GM19372 (cell line): ENCODE measurements at regions not wholly inside any gene's neighbourhood (a gene's known extent, or its start where the extent isn't known, plus 50 kb on each side); places are given as distances from the start of the nearest gene placed in this dataset.

Source experiments
- ATAC-seq: cut with Tn5 transposase; IDR thresholded peaks from one replicate; pipeline ENCODE4 v1.9.1; 2021; ENCODE audit warnings: mild to moderate bottlenecking, low read depth, moderate library complexity; ENCODE audit not compliant: unreplicated experiment

DNA sequence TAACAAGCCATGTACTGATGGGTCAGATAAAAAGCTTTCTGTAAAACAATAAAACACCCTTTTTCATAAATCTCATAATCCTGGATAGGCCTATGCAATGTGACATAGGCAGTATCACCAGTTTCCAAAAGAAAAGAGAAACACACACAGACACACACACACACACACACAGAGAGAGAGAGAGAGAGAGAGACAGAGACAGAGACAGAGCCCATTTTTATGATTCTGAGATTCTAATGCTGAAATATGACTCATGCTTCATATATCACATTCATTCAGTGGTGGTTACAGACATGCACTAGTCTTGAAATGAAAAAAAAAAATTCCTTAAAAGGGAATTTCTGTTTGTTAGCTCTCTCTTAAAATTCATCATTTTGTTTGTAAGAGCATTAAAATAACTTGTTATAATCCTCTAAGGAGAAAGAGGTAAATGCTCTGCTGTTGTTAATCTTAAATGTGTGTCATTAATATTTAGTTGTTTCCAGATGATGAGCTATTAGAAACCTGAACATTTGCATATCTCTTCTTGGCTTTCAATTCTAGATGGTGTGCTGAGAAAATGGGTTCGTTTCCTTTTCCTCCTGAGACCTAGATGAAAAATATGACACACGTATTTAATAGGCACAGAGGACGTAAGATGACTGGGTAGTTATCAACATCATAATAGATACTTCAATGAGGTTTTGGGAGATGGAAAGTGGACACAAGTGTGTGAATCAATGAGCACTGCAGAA, 1598.7 kb upstream of the ACVR2A start:
- no peak for ATAC-seq

DNA sequence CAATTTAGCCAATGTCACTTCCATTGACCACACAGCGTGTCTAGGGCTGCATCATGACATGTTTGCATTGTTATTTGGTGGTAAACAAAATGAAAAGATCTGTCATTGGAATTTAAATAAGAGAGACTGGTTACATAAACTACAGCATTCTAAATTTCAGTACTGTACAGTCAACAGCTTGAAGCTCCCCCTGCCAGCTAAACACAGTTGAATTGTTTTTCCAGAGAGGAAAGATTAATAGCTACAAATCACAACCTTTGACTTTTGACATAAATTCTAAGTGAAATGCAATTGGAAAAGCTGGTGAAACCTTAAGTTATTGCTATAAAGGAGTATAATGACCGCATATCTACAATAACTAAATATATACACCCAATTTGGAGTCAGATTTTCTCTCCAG, 1600.0 kb upstream of the ACVR2A start:
- no peak for ATAC-seq

DNA sequence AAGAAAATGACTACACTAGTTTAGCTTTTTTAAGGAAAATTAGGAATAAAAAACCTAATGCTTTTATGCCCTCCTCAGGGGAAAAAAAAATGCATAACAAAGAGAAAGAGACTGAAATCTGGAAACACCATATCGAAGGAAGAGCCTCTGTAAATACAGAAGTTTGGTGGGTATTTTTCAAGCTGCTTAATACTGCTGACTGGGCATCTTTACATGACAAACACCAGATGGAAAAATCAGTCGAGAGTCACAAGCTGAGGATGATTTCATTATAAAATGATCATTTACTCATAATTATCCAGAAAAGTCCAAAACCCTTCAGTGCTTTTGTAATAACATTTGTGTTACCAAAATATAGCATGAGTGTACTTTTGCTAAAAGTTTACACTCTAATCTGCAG, 1600.7 kb upstream of the ACVR2A start:
- no peak for ATAC-seq

DNA sequence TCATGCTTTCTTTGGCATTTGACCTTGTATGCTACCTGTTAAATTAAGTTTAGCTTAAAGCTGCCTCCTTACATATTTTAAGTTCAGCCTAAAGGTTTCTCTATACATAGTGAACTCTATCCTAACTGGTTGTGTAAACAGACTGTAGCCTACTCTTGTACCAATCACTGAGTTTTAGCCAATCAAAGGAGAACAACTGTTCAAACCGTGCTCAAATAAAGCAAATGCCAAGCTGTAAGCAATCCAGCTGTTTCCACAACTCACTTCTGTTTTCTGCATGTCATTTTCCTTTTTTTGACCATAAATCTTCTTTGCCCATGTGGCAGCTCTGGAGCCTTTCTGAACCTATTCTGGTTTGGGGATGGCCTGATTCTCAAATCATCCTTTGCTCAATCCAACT, 1603.8 kb upstream of the ACVR2A start:
- ATAC-seq = no peak

DNA sequence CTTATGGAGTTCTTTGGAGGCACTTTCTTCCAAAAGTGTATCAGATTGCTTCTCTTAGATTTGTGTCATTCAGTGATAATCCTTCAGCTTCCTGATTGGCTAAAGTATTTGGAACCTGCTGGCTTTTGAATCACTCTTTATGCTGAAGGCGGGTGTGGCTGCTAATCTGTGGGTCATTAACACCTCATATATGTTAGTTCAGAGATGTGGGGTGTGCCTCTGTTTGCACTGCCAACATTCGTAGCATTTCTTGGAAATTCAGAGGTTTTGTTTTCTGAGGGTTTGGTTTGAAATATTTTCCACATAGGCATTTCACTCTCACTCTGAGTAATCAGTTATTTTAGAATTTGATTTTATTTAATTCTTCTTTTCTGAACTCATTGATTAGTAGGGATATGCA, 1604.4 kb upstream of the ACVR2A start:
- ATAC-seq = no peak

DNA sequence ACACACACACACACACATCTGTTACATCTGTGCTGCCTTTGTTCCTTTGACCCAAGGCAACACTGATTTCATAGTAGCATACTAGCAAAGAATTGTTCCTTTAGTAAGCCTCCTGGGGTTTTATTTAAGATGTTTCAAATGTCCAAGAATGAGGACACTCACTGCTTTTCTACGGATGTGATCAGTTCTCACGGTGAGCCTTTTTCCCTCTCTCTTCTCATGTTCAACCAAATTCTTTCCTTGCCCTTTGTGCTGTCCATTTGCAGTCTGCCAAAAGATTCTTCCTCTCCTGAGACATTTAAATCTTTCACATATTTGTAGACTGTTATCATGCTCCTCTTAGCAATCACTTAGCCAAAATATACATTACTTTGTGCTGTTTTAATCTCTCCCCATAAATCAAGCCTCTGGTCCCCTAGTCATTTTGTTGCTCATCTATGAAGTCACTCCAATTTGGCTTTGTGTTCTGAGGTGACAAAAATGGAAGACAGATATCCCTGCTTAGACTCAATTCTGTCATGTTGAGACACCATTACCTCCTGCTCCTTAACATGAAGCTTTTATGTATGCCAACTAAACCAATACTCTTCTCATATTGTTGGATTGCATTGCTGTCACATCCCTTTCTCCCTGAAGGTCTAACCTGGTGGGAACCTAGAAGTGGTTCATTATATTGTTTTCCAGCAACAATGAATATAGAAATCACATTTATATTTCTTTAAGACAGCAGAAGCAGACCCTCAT, 1605.3 kb upstream of the ACVR2A start:
- no peak for ATAC-seq

DNA sequence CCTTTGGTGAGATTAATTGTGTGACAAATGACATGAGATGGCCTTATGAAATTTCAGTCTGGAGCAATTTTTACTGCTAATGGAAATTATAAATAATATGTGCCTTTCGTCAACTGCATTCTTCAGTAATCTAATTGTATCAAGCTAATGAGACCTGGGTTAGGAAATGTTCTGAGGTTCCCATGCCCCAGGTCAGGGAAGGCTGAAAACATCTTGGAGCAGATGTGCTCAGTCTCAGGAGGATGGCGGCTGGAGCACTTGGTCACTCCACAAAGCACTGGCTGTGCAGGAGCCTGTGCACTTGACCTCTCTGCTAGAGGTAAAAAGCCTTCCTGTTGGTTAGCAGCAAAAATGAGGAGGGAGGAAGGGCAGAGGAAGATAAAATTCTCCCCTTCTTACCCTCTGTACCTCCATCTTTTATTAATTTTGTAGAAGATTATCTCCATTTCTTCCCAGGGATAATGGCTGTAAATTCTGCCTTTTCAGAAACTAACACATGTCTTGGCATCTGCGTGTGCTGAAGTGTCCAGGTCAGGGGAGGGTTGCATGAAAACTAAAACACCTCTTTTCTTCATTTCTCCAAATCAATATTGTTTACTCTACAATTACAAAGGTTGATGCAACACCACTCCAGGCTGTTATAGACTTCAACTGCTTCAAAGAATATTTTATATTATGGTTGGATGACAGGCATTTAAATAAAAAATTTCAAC, 1606.4 kb upstream of the ACVR2A start:
- ATAC-seq = no peak

DNA sequence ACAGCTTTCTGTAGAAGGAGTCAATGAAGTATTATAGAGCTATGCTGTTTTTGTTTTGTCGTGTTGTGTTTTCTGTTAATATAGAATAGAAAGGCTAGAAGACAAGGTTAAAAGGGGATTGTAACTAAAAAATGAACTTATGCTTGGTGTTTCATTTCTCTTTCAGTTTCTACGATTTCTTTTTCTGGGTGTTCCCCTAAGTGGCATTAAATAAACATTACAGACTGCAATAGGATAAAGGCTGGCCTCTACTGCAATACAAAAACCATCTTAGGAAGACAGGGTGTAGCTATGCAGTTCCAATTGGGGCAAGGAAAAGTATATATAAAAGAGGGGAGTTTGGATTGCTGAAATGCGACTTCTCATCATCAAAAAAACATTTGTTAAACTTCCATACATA, 1609.7 kb upstream of the ACVR2A start:
- no peak for ATAC-seq

DNA sequence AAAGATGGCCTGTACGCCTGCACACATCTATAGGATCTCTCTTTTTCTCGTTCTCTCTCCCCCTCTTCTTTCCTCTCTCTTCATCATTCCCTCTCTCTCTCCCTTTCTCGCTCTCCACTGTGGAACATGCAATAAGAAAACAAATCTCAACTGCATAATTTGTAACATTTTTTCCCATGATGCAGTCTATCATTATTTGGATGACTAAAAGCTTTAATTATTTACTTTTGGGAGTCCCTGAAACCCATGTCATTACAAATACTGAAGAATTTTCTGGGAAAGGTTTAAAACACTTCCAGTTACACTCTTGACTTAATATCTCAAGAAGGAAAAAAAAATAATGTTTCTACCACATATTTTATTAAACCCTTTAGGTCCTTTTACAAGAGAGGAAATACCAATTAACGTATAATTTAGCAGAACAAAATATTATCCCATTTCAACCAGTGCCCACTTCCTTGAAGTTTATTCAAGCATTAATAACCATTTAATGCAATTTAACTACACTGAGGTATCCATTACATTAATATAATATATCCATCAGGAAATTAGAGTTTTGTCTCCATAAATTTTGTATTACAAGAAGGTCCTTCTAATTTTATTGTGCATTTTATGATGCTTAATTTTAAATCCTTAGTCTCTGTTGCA, 1615.2 kb upstream of the ACVR2A start:
- ATAC-seq = no peak

DNA sequence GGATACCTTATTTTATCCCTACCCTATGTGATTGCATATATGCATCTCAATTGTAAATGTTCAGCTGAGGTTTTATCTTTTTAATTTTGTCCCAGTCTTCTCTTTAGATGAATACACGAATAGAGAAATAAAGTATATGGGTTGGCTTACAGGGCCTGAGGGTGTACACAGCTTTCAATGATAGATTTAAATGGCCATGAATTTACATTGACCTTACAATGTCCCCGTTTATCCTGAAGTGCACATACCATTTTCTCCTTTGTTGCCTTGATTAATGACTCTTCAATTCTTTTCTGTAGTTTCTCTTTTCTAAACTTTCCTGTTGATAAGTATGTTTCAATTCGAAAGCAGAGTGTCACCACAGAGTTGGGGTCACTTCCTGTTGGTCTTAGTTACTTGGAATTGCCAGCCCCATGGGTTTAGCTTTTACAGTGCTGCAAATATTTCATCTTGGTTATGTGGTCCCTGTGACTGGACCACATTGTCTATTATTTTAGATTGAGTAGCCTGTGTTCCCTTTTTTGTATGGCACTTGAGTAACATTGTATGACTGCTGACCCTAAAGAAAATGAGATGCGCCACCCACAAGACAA, 1616.3 kb upstream of the ACVR2A start:
- peak; percentile 72 for ATAC-seq

DNA sequence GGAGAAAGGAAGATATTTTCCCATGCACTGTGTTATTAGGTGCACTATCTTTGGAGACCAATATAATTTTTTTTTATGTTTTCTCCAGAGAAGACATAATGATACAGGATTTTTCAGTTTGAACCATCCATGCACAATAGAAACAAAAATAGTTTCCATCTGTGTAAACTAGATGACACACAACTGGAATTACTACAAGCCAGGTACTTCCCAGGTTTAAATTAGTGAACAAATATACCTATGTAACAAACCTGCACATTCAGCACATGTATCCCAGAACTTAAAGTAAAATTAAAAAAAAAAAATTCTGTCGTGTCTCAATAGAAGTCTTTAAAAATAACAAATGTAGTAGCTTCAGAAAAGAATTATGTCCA, 1616.8 kb upstream of the ACVR2A start:
- ATAC-seq = peak; percentile 11

DNA sequence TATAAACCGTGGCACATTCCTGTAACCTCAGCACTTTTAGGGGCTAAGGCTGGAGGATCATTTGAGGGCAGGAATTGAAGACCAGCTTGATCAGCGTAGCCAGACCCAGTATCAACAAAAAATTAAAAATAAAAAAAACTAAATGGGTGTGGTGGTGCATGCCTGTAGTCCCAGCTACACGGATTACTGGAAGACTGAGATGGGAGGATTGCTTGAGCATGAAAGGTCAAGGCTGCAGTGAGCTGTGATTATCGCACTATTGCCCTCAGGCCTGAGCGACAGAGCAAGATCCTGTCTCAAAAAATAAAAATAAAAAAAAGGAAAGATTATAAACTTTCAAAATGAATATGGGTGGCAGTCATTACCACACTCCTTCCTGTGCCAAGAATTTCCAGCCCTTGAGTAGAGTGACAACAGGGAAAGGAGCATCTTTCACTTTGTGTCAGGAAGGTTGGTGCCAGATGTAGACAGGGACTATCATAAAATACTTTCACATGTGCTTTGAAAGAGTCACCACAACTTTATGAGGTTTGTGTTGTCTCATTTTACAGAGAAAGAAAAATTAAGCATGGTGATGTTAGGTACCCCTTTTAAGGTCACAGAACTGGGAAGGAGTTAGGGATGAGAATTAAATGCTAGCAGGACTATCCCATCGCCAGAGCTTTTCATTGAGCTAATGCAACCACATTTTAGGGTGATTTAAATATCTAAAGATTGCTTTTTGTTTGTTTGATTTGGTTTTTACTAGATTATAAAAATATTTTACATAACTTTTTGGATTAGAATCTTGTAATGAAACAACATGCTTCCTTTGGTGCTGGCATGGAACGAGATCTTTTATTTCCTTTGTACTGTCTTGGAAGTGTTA, 1617.4 kb upstream of the ACVR2A start:
- ATAC-seq = no peak

DNA sequence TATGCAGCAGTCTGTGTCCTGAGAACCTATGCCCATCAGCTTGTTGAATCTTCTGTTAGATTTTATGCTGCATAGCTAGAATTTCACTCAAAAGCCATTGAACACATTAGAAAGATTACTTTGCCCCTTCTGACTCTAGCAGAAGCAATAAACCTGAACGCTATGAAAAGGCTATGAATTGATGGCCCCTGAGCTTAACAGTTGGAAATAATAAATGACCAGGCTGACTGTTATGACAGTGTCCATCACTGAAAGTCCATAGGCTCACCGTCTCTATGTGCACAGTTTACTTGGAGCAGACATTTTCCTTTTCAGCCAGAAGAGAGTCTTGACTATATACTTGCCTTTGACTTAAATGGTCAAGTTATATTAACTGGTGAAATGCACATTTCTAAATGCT, 1618.8 kb upstream of the ACVR2A start:
- no peak for ATAC-seq

DNA sequence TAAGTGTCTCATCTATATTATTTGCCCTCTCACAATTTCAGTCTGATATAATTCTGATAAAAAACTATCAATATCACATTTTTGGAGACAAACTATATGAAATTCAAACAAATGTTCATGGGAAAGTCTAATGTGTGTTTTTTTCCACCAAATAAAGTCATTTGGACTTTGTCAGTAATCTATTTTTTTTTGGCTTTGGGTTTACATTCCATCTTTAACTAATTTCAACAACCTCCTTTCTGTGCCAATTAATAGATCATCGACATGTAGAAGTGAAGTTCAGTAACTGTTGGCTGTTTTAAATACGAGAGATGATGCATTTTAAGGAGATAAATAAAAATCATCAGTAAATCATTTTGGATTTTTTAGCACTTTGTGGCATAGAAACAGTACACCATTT, 1623.0 kb upstream of the ACVR2A start:
- ATAC-seq = no peak

DNA sequence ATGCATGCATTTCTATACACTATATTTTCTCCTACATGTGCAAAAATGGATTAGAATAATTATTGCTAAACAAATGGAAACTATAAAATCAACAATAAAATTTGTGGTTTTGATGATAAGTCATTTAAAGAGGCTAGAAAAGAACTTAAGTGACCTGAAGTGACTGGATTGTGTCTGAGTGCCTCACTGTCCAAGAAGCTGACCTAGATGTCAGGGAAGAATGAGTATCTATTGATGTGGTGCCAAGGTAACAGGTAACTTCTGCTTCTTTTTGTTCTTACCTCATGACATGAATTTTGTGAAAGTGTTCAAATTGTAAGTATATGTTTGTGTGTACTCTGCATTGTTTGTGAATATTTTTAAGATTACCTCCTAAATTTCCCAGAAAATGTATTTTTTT, 1623.9 kb upstream of the ACVR2A start:
- ATAC-seq = no peak

DNA sequence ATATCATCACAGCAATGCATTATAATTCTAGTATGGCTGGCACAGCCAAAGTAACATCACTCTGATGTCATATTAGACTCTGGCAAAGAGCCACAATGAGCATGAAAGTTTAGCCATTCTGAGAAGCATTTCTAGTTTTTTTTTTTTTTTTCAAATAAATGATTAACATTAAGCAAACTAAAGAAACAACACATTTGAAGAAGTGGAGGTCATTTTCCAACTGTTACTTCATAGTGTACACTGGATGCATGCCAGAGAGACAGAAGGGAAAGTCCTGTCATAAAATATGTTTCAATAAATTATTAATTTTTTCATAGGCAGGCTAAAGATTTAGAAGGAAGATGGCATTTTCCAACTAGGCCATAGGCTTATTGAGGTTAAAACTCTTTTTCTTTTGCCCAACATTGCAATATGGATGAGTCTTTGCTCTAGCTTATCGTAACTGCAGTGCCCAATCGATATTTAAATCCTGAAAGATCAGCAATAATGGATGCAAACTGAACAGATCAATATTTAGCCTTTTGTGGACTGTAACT, 1630.4 kb upstream of the ACVR2A start:
- ATAC-seq = no peak

DNA sequence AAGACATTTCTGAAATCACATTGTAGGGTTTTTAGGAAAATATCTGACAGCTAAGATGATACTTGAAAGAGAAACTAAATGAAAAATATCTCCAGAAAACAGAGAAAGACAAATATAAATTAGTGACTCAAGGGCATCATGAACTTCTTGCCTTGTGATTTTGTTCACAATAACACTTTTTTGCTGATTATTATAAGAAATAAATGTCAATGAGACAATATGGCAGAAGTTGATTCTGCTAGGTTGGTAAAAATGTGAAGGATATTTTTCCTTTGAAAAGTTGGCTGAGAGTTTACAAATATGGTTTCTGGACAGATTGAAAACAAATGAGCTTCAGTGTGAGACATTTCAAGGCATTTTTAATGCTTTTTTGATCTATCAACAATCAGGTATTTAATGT, 1631.2 kb upstream of the ACVR2A start:
- ATAC-seq = no peak

DNA sequence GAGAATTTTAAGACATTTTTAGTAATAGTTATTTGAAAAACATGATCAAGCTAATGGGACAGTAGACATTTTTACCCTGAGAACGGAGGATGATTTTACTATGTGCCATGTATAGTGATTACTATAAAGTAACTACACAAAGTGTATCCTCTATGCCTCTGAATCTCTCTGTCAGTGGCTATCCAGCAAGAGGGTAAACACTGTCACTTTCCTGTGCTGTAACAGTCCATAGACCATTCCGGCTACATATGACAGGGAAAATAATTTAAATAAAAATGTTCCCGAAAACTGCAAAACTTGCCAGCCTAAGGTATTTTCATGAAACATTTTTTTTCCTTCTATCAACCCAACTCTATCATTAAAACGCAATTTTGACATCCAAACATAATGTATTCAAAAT, 1632.2 kb upstream of the ACVR2A start:
- no peak for ATAC-seq

DNA sequence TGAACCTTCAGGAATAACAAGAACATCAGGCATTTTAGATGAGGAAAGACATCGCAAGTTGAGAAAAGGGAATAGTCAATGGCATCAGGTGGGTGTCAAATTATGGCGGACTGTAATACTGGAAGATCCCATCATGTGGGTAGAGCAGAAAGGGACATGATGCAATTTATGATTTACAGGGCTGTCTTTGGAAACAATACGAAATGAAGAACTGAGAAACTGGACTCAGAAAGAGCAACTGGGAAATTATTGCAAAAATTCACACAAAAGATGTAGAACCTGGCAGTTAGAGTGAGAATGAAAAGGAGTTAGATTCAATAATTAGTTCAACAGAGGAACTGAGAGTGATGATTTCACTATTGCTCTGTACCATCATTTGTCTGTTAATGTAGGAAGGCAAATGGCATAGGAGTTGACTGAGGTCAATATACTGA, 1635.0 kb upstream of the ACVR2A start:
- no peak for ATAC-seq

DNA sequence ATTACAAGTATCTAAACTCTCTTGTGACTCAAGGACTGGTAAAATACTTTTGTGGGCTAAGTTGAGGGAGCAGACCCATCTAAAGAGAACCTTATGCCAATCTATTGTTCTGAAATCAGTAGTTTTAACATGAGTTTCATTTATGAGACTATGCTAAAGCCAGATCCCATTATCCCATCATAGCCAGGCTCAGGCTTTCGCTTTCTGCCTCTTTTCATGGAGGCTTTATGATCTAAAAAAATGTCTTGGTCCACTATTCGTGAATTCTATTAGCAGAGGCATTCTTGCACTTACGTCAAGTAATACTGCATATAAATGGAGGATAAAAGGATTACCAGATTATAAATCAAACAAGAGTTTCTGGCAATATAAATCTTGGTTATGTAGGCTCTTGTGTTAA, 1636.9 kb upstream of the ACVR2A start:
- ATAC-seq = no peak
